Spleen (tissue), 11 donors: ENCODE measurements at regions not wholly inside any gene's neighbourhood (a gene's known extent, or its start where the extent isn't known, plus 50 kb on each side); places are given as distances from the start of the nearest gene placed in this dataset.

Source experiments
- DNase-seq: peaks from one replicate; pipeline ENCODE4 v3.0.0-alpha.2; 2020
- H3K27ac ChIP-seq, 8 donors: fragments of 200-600 bp; sonication (generic) in 7 of 8; 1 replicate in 4 of 8; 2 replicates in 4 of 8; pipeline versions ENCODE4 v1.5.0 to v1.8.0; 2016 to 2021; ENCODE audit warnings: inconsistent platforms in 4 of 8, mild to moderate bottlenecking in 4 of 8, moderate library complexity in 1 of 8
- H3K27me3 ChIP-seq, 7 donors: fragments of 200-600 bp; sonication (generic) in 6 of 7; replicated peaks in 1 of 7; 1 replicate in 4 of 7; 2 replicates in 3 of 7; pipeline versions ENCODE4 v1.5.0 to v1.8.0; 2016 to 2021; ENCODE audit warnings: inconsistent platforms in 3 of 7, mild to moderate bottlenecking in 1 of 7
- H3K36me3 ChIP-seq, 6 donors: fragments of 200-600 bp; sonication (generic) in 5 of 6; 1 replicate in 4 of 6; 2 replicates in 2 of 6; pipeline versions ENCODE4 v1.5.0 to v1.8.0; 2016 to 2021; ENCODE audit warnings: inconsistent platforms in 2 of 6
- H3K4me1 ChIP-seq, 6 donors: fragments of 200-600 bp; sonication (generic) in 5 of 6; 1 replicate in 3 of 6; 2 replicates in 3 of 6; pipeline versions ENCODE4 v1.5.0 to v1.8.0; 2016 to 2021; ENCODE audit warnings: inconsistent platforms in 3 of 6
- H3K4me3 ChIP-seq, 8 donors: fragments of 200-600 bp; sonication (generic) in 7 of 8; 1 replicate in 4 of 8; 2 replicates in 4 of 8; pipeline versions ENCODE4 v1.5.0 to v1.8.0; 2016 to 2021; ENCODE audit warnings: inconsistent platforms in 4 of 8, mild to moderate bottlenecking in 4 of 8, moderate library complexity in 2 of 8
- H3K9me3 ChIP-seq, 8 donors: fragments of 200-600 bp; sonication (generic) in 7 of 8; 1 replicate in 4 of 8; 2 replicates in 4 of 8; pipeline versions ENCODE4 v1.5.0 to v1.8.0; 2016 to 2021; ENCODE audit warnings: inconsistent platforms in 4 of 8
- POLR2A ChIP-seq, 3 donors: fragments of 450-650 bp; IDR thresholded peaks; one replicate each; pipeline ENCODE4 v1.5.1; 2017; ENCODE audit warnings: antibody characterized with exemption in 3 of 3, mild to moderate bottlenecking in 1 of 3
- POLR2AphosphoS5 ChIP-seq, 3 donors: sonication (generic); formaldehyde crosslinking; IDR thresholded peaks; one replicate each; pipeline ENCODE4 v1.5.1; 2017; ENCODE audit warnings: antibody characterized with exemption in 3 of 3
- WGBS, 5 donors: extraction: QIAGEN DNeasy Blood & Tissue Kit in 3 of 5; methylation state at CpG; one replicate each; pipeline versions ENCODE4 v1.1.5 to v1.1.7; 2013 to 2018; 5-methylcytosine and 5-hydroxymethylcytosine counted together
- intact Hi-C: fragments of 100-400 bp; cut with DNase I; formaldehyde crosslinking; loops from one replicate; pipeline ENCODE4 v1.15.0; 2023; ENCODE audit warnings: low total_unique reads
- TF ChIP-seq, protein P1 (sequence below), 11 experiments: fragments of 200-600 bp in 7 of 11; fragments of 450-650 bp in 4 of 11; sonication (generic) in 4 of 11; IDR thresholded peaks in 8 of 11; conservative IDR thresholded peaks in 3 of 11; 1 replicate in 7 of 11; 2 replicates in 4 of 11; pipeline versions ENCODE4 v1.4.0 to v1.8.0; 2016 to 2021; ENCODE audit warnings: antibody characterized with exemption in 11 of 11, inconsistent platforms in 4 of 11, mild to moderate bottlenecking in 1 of 11
- donor health status: healthy with polysubstance abuse.
- donor health status: DM: no; HTN: no; CAD: no; lungs with moderate emphysema.
- donor health status: DM: no; HTN: no; CAD: no.
- donor health status: Bipolar disorder and iron deficiency.
- donor health status: healthy.
- donor health status: DM: no; HTN: no; CAD: no.
- donor health status: DM: yes; HTN: yes; CAD: no.

DNA sequence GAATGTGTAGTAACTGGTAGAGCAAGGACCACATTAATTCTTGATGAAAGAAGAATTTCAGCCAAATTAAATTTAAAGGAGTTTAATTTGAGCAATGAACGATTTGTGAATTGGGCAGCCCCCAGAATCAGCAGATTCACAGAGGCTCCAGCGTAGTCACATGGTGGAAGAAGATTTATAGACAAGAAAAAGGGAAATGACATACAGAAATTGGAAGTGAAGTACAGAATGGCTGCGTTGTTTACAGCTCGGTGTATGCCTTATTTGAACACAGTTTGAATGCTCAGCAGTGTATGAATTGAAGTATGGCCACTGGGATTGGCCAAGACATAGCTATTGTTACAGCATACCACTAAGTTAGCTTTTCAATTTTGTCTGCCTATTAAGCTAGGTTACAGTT lies 173.6 kb upstream of the ARG1 start:
- no peak overlapping the region for H3K4me3 ChIP-seq
- WGBS, 5 donors: 27 to 59% (median 39%) methylated on average over 3 to 4 of the region's 4 CpGs
- no peaks in the 10 kb centered on the region for H3K36me3 ChIP-seq
- no peaks in the 10 kb centered on the region for H3K27me3 ChIP-seq
- no peak overlapping the region for H3K27ac ChIP-seq
- peaks cover 0 to 17% (median 4%) of the 10 kb centered on the region in 8 donors for H3K9me3 ChIP-seq
- H3K4me1 ChIP-seq: no peaks in the 10 kb centered on the region
- no peak for DNase-seq
- intact Hi-C loops: no loop called here
- TF ChIP-seq POLR2A (IDR thresholded peaks at IDR 0.05) (no peak), POLR2AphosphoS5 (IDR thresholded peaks at IDR 0.05) (no peak)
- TF ChIP-seq, protein P1, sequence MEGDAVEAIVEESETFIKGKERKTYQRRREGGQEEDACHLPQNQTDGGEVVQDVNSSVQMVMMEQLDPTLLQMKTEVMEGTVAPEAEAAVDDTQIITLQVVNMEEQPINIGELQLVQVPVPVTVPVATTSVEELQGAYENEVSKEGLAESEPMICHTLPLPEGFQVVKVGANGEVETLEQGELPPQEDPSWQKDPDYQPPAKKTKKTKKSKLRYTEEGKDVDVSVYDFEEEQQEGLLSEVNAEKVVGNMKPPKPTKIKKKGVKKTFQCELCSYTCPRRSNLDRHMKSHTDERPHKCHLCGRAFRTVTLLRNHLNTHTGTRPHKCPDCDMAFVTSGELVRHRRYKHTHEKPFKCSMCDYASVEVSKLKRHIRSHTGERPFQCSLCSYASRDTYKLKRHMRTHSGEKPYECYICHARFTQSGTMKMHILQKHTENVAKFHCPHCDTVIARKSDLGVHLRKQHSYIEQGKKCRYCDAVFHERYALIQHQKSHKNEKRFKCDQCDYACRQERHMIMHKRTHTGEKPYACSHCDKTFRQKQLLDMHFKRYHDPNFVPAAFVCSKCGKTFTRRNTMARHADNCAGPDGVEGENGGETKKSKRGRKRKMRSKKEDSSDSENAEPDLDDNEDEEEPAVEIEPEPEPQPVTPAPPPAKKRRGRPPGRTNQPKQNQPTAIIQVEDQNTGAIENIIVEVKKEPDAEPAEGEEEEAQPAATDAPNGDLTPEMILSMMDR (IDR thresholded peaks at IDR 0.05 in 8 of 11, conservative IDR thresholded peaks at IDR 0.05 in 3 of 11): no peak

DNA sequence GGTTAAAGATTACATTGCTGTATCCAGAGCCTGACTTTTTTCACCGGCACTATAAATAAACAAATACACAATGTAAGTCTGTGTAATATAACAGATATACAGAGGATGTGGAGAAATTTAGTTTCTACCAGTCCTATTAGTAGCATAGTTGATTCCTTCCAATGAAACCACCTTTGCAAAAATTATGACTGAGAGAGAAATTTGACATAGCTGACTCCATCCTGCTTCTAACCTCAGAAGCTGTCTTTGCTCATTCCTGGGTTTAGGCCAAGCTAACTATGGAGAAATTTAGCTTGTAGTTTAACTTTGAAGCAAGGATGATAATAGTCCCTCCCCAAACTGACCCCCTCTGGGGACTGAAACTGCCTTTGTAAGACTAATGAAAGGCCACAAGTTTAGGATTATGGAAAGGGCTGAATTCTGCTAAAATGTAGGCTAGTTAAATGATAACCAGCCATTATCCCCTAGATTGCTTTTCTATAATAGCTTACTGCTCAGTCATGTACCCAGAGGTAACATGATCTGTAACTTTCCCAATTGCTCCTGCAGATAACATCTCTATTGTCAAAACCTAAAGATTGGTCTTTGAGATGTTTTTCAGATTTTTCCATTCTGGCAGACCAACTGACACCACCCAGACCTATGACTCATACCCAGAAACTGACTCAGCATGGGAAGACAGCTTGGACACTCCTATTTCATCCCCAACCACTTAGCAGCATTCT lies 172.8 kb upstream of the ARG1 start:
- Histone ChIP-seq H3K27ac (no peak overlapping the region), H3K9me3 (peaks cover 0 to 17% (median 4%) of the 10 kb centered on the region in 8 donors), H3K4me1 (no peaks in the 10 kb centered on the region), H3K27me3 (no peaks in the 10 kb centered on the region), H3K36me3 (no peaks in the 10 kb centered on the region), H3K4me3 (no peak overlapping the region)
- TF ChIP-seq POLR2AphosphoS5 (IDR thresholded peaks at IDR 0.05): no peak
- TF ChIP-seq POLR2A (IDR thresholded peaks at IDR 0.05): no peak
- TF ChIP-seq, protein P1 (IDR thresholded peaks at IDR 0.05 in 8 of 11, conservative IDR thresholded peaks at IDR 0.05 in 3 of 11): no peak
- intact Hi-C loops: no loop called here
- no peak for DNase-seq
- 92 to 100% (median 97%) methylated on average over 1 of the region's 1 CpG for WGBS, 5 donors

- intact Hi-C loops: no loop called here
- Histone ChIP-seq H3K4me1 (no peaks in the 10 kb centered on the region), H3K27ac (no peak overlapping the region), H3K9me3 (peaks cover 0 to 17% (median 4%) of the 10 kb centered on the region in 8 donors), H3K4me3 (no peak overlapping the region), H3K36me3 (no peaks in the 10 kb centered on the region), H3K27me3 (no peaks in the 10 kb centered on the region)
- WGBS, 5 donors: 73 to 83% (median 75%) methylated on average over 2 of the region's 2 CpGs
- no peak for DNase-seq
- no peak for TF ChIP-seq POLR2AphosphoS5 (IDR thresholded peaks at IDR 0.05)
- TF ChIP-seq POLR2A (IDR thresholded peaks at IDR 0.05): no peak
- TF ChIP-seq, protein P1 (IDR thresholded peaks at IDR 0.05 in 8 of 11, conservative IDR thresholded peaks at IDR 0.05 in 3 of 11): no peak
These were observed 172.1 kb upstream of the ARG1 start for GRCh38 chr6:131400779-131401496.

GRCh38 chr6:131408811-131409210 lies 164.2 kb upstream of the ARG1 start:
- Histone ChIP-seq H3K27ac (no peak overlapping the region), H3K36me3 (no peaks in the 10 kb centered on the region), H3K9me3 (peaks cover 0 to 16% (median 10%) of the 10 kb centered on the region in 8 donors), H3K4me3 (no peak overlapping the region), H3K27me3 (no peaks in the 10 kb centered on the region), H3K4me1 (no peaks in the 10 kb centered on the region)
- intact Hi-C loops: no loop called here
- TF ChIP-seq, protein P1 (IDR thresholded peaks at IDR 0.05 in 8 of 11, conservative IDR thresholded peaks at IDR 0.05 in 3 of 11): no peak
- no peak for DNase-seq
- 83 to 95% (median 90%) methylated on average over 1 of the region's 1 CpG for WGBS, 5 donors
